ENCODE measurements at regions not wholly inside any gene's neighbourhood (a gene's known extent, or its start where the extent isn't known, plus 50 kb on each side); places are given as distances from the start of the nearest gene placed in this dataset.

GRCh38 chr18:73201940-73202339 is 334.2 kb upstream of the NETO1 start:
- Histone ChIP-seq H3K36me3 (ENCODE audit: control insufficient read depth in 1 of 2, insufficient read depth in 2 of 2, low read length in 1 of 2) (no peaks in the 10 kb centered on the region), H3K4me1 (ENCODE audit: control insufficient read depth in 1 of 2, insufficient read depth in 2 of 2, low read length in 2 of 2) (no peaks in the 10 kb centered on the region), H3K9me3 (ENCODE audit: control insufficient read depth, low read length) (peaks cover 2% of the 10 kb centered on the region), H3K27ac (ENCODE audit: low read depth in 1 of 2, low read length in 2 of 2) (no peak overlapping the region), H3K27me3 (ENCODE audit: control insufficient read depth in 1 of 2, insufficient read depth in 2 of 2, low read length in 1 of 2) (no peaks in the 10 kb centered on the region), H3K4me3 (ENCODE audit: low read length in 2 of 2) (no peak overlapping the region)
- no peak for DNase-seq
- ATAC-seq (ENCODE audit: low FRiP score): no peak
- intact Hi-C loops (cut with DNase I): no loop called here
- WGBS, 2 donors: 68% methylated on average over 6 of the region's 6 CpGs

GRCh38 chr18:73199151-73199550 is 331.4 kb upstream of the NETO1 start:
- WGBS, 2 donors: 59 to 68% methylated on average over 1 of the region's 1 CpG
- Histone ChIP-seq H3K36me3 (ENCODE audit: control insufficient read depth in 1 of 2, insufficient read depth in 2 of 2, low read length in 1 of 2) (no peaks in the 10 kb centered on the region), H3K4me1 (ENCODE audit: control insufficient read depth in 1 of 2, insufficient read depth in 2 of 2, low read length in 2 of 2) (no peaks in the 10 kb centered on the region), H3K9me3 (ENCODE audit: control insufficient read depth, low read length) (peaks cover 2% of the 10 kb centered on the region), H3K27ac (ENCODE audit: low read depth in 1 of 2, low read length in 2 of 2) (no peak overlapping the region), H3K27me3 (ENCODE audit: control insufficient read depth in 1 of 2, insufficient read depth in 2 of 2, low read length in 1 of 2) (no peaks in the 10 kb centered on the region), H3K4me3 (ENCODE audit: low read length in 2 of 2) (no peak overlapping the region)
- intact Hi-C loops (cut with DNase I): no loop called here
- DNase-seq (no peak), ATAC-seq (ENCODE audit: low FRiP score) (no peak)

- DNase-seq: no peak
- no peaks in the 10 kb centered on the region for H3K36me3 ChIP-seq (ENCODE audit: control insufficient read depth in 1 of 2, insufficient read depth in 2 of 2, low read length in 1 of 2)
- 68 to 71% methylated on average over 3 of the region's 3 CpGs for WGBS, 2 donors
- intact Hi-C loops (cut with DNase I): no loop called here
- H3K4me3 ChIP-seq (ENCODE audit: low read length in 2 of 2): no peak overlapping the region
- H3K9me3 ChIP-seq (ENCODE audit: control insufficient read depth, low read length): no peaks in the 10 kb centered on the region
- no peaks in the 10 kb centered on the region for H3K4me1 ChIP-seq (ENCODE audit: control insufficient read depth in 1 of 2, insufficient read depth in 2 of 2, low read length in 2 of 2)
- no peaks in the 10 kb centered on the region for H3K27me3 ChIP-seq (ENCODE audit: control insufficient read depth in 1 of 2, insufficient read depth in 2 of 2, low read length in 1 of 2)
- H3K27ac ChIP-seq (ENCODE audit: low read depth in 1 of 2, low read length in 2 of 2): no peak overlapping the region
- no peak for ATAC-seq (ENCODE audit: low FRiP score)
Observed at GRCh38 chr18:73189718-73190117, 321.9 kb upstream of the NETO1 start.

GRCh38 chr18:73168236-73168635 is 300.4 kb upstream of the NETO1 start:
- Histone ChIP-seq H3K4me3 (ENCODE audit: low read length in 2 of 2) (no peak overlapping the region), H3K9me3 (ENCODE audit: control insufficient read depth, low read length) (peaks cover 2% of the 10 kb centered on the region), H3K4me1 (ENCODE audit: control insufficient read depth in 1 of 2, insufficient read depth in 2 of 2, low read length in 2 of 2) (no peaks in the 10 kb centered on the region), H3K27me3 (ENCODE audit: control insufficient read depth in 1 of 2, insufficient read depth in 2 of 2, low read length in 1 of 2) (no peaks in the 10 kb centered on the region), H3K36me3 (ENCODE audit: control insufficient read depth in 1 of 2, insufficient read depth in 2 of 2, low read length in 1 of 2) (no peaks in the 10 kb centered on the region), H3K27ac (ENCODE audit: low read depth in 1 of 2, low read length in 2 of 2) (no peak overlapping the region)
- DNase-seq (no peak), ATAC-seq (ENCODE audit: low FRiP score) (no peak)
- intact Hi-C loops (cut with DNase I): no loop called here
- WGBS, 2 donors: 53 to 62% methylated on average over 4 of the region's 4 CpGs

GRCh38 chr18:73164430-73164829 is 296.6 kb upstream of the NETO1 start:
- Histone ChIP-seq H3K4me3 (ENCODE audit: low read length in 2 of 2) (no peak overlapping the region), H3K4me1 (ENCODE audit: control insufficient read depth in 1 of 2, insufficient read depth in 2 of 2, low read length in 2 of 2) (no peaks in the 10 kb centered on the region), H3K27ac (ENCODE audit: low read depth in 1 of 2, low read length in 2 of 2) (no peak overlapping the region), H3K36me3 (ENCODE audit: control insufficient read depth in 1 of 2, insufficient read depth in 2 of 2, low read length in 1 of 2) (no peaks in the 10 kb centered on the region), H3K9me3 (ENCODE audit: control insufficient read depth, low read length) (peaks cover 2% of the 10 kb centered on the region), H3K27me3 (ENCODE audit: control insufficient read depth in 1 of 2, insufficient read depth in 2 of 2, low read length in 1 of 2) (no peaks in the 10 kb centered on the region)
- ATAC-seq (ENCODE audit: low FRiP score): no peak
- intact Hi-C loops (cut with DNase I): no loop called here
- no peak for DNase-seq
- 76 to 82% methylated on average over 3 of the region's 3 CpGs for WGBS, 2 donors

GRCh38 chr18:73163236-73163635 is 295.4 kb upstream of the NETO1 start:
- intact Hi-C loops (cut with DNase I): no loop called here
- peaks cover 2% of the 10 kb centered on the region for H3K9me3 ChIP-seq (ENCODE audit: control insufficient read depth, low read length)
- 55 to 62% methylated on average over 1 of the region's 1 CpG for WGBS, 2 donors

GRCh38 chr18:73156117-73156516 is 288.3 kb upstream of the NETO1 start:
- intact Hi-C loops (cut with DNase I): no loop called here
- Histone ChIP-seq H3K36me3 (ENCODE audit: control insufficient read depth in 1 of 2, insufficient read depth in 2 of 2, low read length in 1 of 2) (no peaks in the 10 kb centered on the region), H3K27me3 (ENCODE audit: control insufficient read depth in 1 of 2, insufficient read depth in 2 of 2, low read length in 1 of 2) (no peaks in the 10 kb centered on the region), H3K4me3 (ENCODE audit: low read length in 2 of 2) (no peak overlapping the region), H3K27ac (ENCODE audit: low read depth in 1 of 2, low read length in 2 of 2) (no peak overlapping the region), H3K9me3 (ENCODE audit: control insufficient read depth, low read length) (no peaks in the 10 kb centered on the region), H3K4me1 (ENCODE audit: control insufficient read depth in 1 of 2, insufficient read depth in 2 of 2, low read length in 2 of 2) (no peaks in the 10 kb centered on the region)
- ATAC-seq (ENCODE audit: low FRiP score) (no peak), DNase-seq (no peak)

More at GRCh38 chr18:73163236-73163635, 295.4 kb upstream of the NETO1 start:
- no peak for ATAC-seq (ENCODE audit: low FRiP score)
- DNase-seq: no peak
- Histone ChIP-seq H3K4me1 (ENCODE audit: control insufficient read depth in 1 of 2, insufficient read depth in 2 of 2, low read length in 2 of 2) (no peaks in the 10 kb centered on the region), H3K27ac (ENCODE audit: low read depth in 1 of 2, low read length in 2 of 2) (no peak overlapping the region), H3K36me3 (ENCODE audit: control insufficient read depth in 1 of 2, insufficient read depth in 2 of 2, low read length in 1 of 2) (no peaks in the 10 kb centered on the region), H3K27me3 (ENCODE audit: control insufficient read depth in 1 of 2, insufficient read depth in 2 of 2, low read length in 1 of 2) (no peaks in the 10 kb centered on the region), H3K4me3 (ENCODE audit: low read length in 2 of 2) (no peak overlapping the region)

GRCh38 chr18:73153271-73153670 is 285.5 kb upstream of the NETO1 start:
- intact Hi-C loops (cut with DNase I): no loop called here
- ATAC-seq (ENCODE audit: low FRiP score): no peak
- H3K4me3 ChIP-seq (ENCODE audit: low read length in 2 of 2): no peak overlapping the region
- H3K27me3 ChIP-seq (ENCODE audit: control insufficient read depth in 1 of 2, insufficient read depth in 2 of 2, low read length in 1 of 2): no peaks in the 10 kb centered on the region
- H3K36me3 ChIP-seq (ENCODE audit: control insufficient read depth in 1 of 2, insufficient read depth in 2 of 2, low read length in 1 of 2): no peaks in the 10 kb centered on the region
- no peak for DNase-seq
- H3K4me1 ChIP-seq (ENCODE audit: control insufficient read depth in 1 of 2, insufficient read depth in 2 of 2, low read length in 2 of 2): no peaks in the 10 kb centered on the region
- 10 to 14% methylated on average over 2 of the region's 2 CpGs for WGBS, 2 donors
- no peak overlapping the region for H3K27ac ChIP-seq (ENCODE audit: low read depth in 1 of 2, low read length in 2 of 2)
- H3K9me3 ChIP-seq (ENCODE audit: control insufficient read depth, low read length): no peaks in the 10 kb centered on the region

- WGBS, 2 donors: 64 to 69% methylated on average over 6 of the region's 6 CpGs
- Histone ChIP-seq H3K27ac (ENCODE audit: low read depth in 1 of 2, low read length in 2 of 2) (no peak overlapping the region), H3K36me3 (ENCODE audit: control insufficient read depth in 1 of 2, insufficient read depth in 2 of 2, low read length in 1 of 2) (no peaks in the 10 kb centered on the region), H3K27me3 (ENCODE audit: control insufficient read depth in 1 of 2, insufficient read depth in 2 of 2, low read length in 1 of 2) (no peaks in the 10 kb centered on the region), H3K4me1 (ENCODE audit: control insufficient read depth in 1 of 2, insufficient read depth in 2 of 2, low read length in 2 of 2) (no peaks in the 10 kb centered on the region), H3K4me3 (ENCODE audit: low read length in 2 of 2) (no peak overlapping the region), H3K9me3 (ENCODE audit: control insufficient read depth, low read length) (no peaks in the 10 kb centered on the region)
- DNase-seq (no peak), ATAC-seq (ENCODE audit: low FRiP score) (no peak)
- intact Hi-C loops (cut with DNase I): no loop called here
Observed at GRCh38 chr18:73151086-73151485, 283.3 kb upstream of the NETO1 start.

Measured in aorta (tissue), 5 donors.